GM18511 (cell line): ENCODE measurements at regions not wholly inside any gene's neighbourhood (a gene's known extent, or its start where the extent isn't known, plus 50 kb on each side); places are given as distances from the start of the nearest gene placed in this dataset.
"Not testable (repeated sequence)": the region's sequence is repeated elsewhere in the genome, so short reads cannot be mapped to it uniquely, and the experiment has no call there.

Experiments used
- ATAC-seq: cut with Tn5 transposase; IDR thresholded peaks from one replicate; pipeline ENCODE4 v1.9.1; 2021; ENCODE audit warnings: mild to moderate bottlenecking, moderate library complexity; ENCODE audit not compliant: unreplicated experiment

- no peak for ATAC-seq
Measured at GRCh38 chr11:60592601-60593000, 77.4 kb downstream of the MS4A13 start.

GRCh38 chr11:60594998-60595642 lies 79.9 kb downstream of the MS4A13 start:
- no peak for ATAC-seq

GRCh38 chr11:60607483-60607882 lies 91.9 kb upstream of the MS4A8 start:
- ATAC-seq: no peak

GRCh38 chr11:60609632-60610031 lies 89.8 kb upstream of the MS4A8 start:
- ATAC-seq: no peak

GRCh38 chr11:60610702-60611101 lies 88.7 kb upstream of the MS4A8 start:
- no peak for ATAC-seq

- no peak for ATAC-seq
Measured at GRCh38 chr11:60615497-60615896, 83.9 kb upstream of the MS4A8 start.

- not testable (repeated sequence) for ATAC-seq
Measured at GRCh38 chr11:60621940-60622339, 77.5 kb upstream of the MS4A8 start.

GRCh38 chr11:60622776-60623175 lies 76.6 kb upstream of the MS4A8 start:
- not testable (repeated sequence) for ATAC-seq

GRCh38 chr11:60625262-60625661 lies 74.2 kb upstream of the MS4A8 start:
- no peak for ATAC-seq

GRCh38 chr11:60629399-60629798 lies 70.0 kb upstream of the MS4A8 start:
- ATAC-seq: no peak

- no peak for ATAC-seq
Measured at GRCh38 chr11:60631944-60632343, 67.5 kb upstream of the MS4A8 start.

GRCh38 chr11:60633645-60634044 lies 65.8 kb upstream of the MS4A8 start:
- ATAC-seq: peak; percentile 78

- peak; percentile 62 for ATAC-seq
Measured at GRCh38 chr11:60634126-60634525, 65.3 kb upstream of the MS4A8 start.

- ATAC-seq: no peak
Measured at GRCh38 chr11:60641940-60642339, 57.5 kb upstream of the MS4A8 start.

- no peak for ATAC-seq
Measured at GRCh38 chr11:60647087-60647486, 52.3 kb upstream of the MS4A8 start.
